ENCODE measurements at regions not wholly inside any gene's neighbourhood (a gene's known extent, or its start where the extent isn't known, plus 50 kb on each side); places are given as distances from the start of the nearest gene placed in this dataset.

GRCh38 chr3:132231633-132232032, 85.6 kb upstream of the ACP3 start:
- Mint-ChIP-seq H3K4me1 (no peaks in the 10 kb centered on the region), H3K9me3 (no peaks in the 10 kb centered on the region), H3K27ac (no peak overlapping the region), H3K27me3 (peaks cover 16% of the 10 kb centered on the region), H3K36me3 (ENCODE audit: low read depth) (no peaks in the 10 kb centered on the region), H3K4me3 (no peak overlapping the region)
- ChIA-PET CTCF (no interaction called here), POLR2A (no interaction called here)
- DNase-seq: no peak

GRCh38 chr3:132232231-132232792, 84.9 kb upstream of the ACP3 start:
- peaks cover 15% of the 10 kb centered on the region for H3K27me3 Mint-ChIP-seq
- H3K4me1 Mint-ChIP-seq: no peaks in the 10 kb centered on the region
- ChIA-PET POLR2A (no interaction called here), CTCF (no interaction called here)
- H3K4me3 Mint-ChIP-seq: no peak overlapping the region
- H3K9me3 Mint-ChIP-seq: no peaks in the 10 kb centered on the region
- no peak for DNase-seq
- no peaks in the 10 kb centered on the region for H3K36me3 Mint-ChIP-seq (ENCODE audit: low read depth)
- no peak overlapping the region for H3K27ac Mint-ChIP-seq

GRCh38 chr3:132236701-132237651, 80.2 kb upstream of the ACP3 start:
- no peaks in the 10 kb centered on the region for H3K9me3 Mint-ChIP-seq
- CTCF ChIA-PET: no interaction called here

DNA sequence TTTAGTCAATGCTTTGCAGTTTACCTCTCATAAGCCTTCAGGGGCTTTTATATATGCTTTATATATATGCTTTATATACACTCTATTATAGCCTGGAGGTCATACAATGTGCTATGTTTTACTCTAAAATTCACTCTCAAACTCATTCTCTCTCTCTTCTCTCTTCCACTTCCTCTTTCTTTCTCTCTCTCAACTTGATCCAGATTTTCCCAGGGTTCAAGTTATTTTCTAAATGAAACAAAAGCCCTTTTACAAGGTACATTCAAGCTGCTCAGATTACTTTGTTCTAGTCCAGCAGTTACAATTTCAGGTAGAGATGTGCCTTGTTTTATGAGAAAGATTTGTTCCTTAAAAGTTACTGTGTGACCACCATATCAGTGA, 79.6 kb upstream of the ACP3 start:
- Mint-ChIP-seq H3K36me3 (ENCODE audit: low read depth) (no peaks in the 10 kb centered on the region), H3K9me3 (no peaks in the 10 kb centered on the region), H3K4me3 (no peak overlapping the region), H3K27ac (no peak overlapping the region), H3K4me1 (no peaks in the 10 kb centered on the region), H3K27me3 (peaks cover 19% of the 10 kb centered on the region)
- CTCF ChIA-PET: no interaction called here
- POLR2A ChIA-PET: no interaction called here
- DNase-seq: no peak

More at GRCh38 chr3:132236701-132237651, 80.2 kb upstream of the ACP3 start:
- Mint-ChIP-seq H3K4me3 (no peak overlapping the region), H3K27ac (no peak overlapping the region), H3K4me1 (no peaks in the 10 kb centered on the region), H3K27me3 (peaks cover 19% of the 10 kb centered on the region), H3K36me3 (ENCODE audit: low read depth) (no peaks in the 10 kb centered on the region)
- DNase-seq: no peak
- POLR2A ChIA-PET: no interaction called here

DNA sequence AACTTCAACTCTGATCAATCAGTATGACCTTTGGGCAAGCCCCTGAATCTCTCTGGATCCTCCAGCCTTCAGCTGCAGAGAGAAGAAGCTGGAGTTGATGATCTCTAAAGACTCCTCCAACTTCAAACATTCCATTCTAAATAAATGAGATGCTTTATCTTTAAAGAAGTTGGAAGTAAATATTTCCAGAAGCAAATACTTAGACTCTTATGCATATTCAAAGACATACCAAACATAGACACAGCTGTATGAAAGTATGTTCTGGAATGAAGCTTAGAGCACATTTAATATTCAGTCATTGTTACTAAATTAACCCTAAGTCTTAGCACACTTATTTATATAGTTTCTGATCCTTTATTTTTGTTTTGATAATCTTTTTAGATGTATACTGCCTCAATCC, 77.6 kb upstream of the ACP3 start:
- Mint-ChIP-seq H3K4me3 (no peak overlapping the region), H3K9me3 (no peaks in the 10 kb centered on the region), H3K27me3 (peaks cover 19% of the 10 kb centered on the region), H3K4me1 (no peaks in the 10 kb centered on the region), H3K27ac (no peak overlapping the region), H3K36me3 (ENCODE audit: low read depth) (no peaks in the 10 kb centered on the region)
- no peak for DNase-seq
- ChIA-PET POLR2A (no interaction called here), CTCF (no interaction called here)

GRCh38 chr3:132241776-132242514, 75.3 kb upstream of the ACP3 start:
- ChIA-PET POLR2A (no interaction called here), CTCF (no interaction called here)
- Mint-ChIP-seq H3K9me3 (no peaks in the 10 kb centered on the region), H3K4me1 (no peaks in the 10 kb centered on the region), H3K36me3 (ENCODE audit: low read depth) (no peaks in the 10 kb centered on the region), H3K27ac (no peak overlapping the region), H3K4me3 (no peak overlapping the region), H3K27me3 (peaks cover 15% of the 10 kb centered on the region)
- no peak for DNase-seq

DNA sequence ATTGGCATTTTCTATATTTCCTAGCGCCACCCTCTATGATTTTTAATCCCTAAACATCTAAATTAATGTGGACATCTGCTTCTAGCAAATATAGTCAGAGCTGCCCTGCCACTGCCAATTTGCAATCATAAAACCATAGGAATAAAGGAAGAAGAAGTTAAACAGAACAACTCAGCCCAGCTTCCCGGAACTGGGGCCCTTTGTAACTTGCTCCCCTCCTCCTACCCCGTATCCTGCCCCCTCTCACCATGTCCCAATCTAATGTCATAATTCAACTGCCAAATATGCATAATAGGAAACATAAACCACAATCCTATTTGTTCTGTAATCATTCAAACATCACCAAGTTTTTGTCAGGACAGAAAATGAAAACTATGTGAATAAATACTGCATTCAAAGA, 74.4 kb upstream of the ACP3 start:
- Mint-ChIP-seq H3K4me1 (no peaks in the 10 kb centered on the region), H3K27me3 (peaks cover 17% of the 10 kb centered on the region), H3K9me3 (no peaks in the 10 kb centered on the region), H3K36me3 (ENCODE audit: low read depth) (no peaks in the 10 kb centered on the region), H3K27ac (no peak overlapping the region), H3K4me3 (no peak overlapping the region)
- ChIA-PET CTCF (no interaction called here), POLR2A (no interaction called here)
- no peak for DNase-seq

DNA sequence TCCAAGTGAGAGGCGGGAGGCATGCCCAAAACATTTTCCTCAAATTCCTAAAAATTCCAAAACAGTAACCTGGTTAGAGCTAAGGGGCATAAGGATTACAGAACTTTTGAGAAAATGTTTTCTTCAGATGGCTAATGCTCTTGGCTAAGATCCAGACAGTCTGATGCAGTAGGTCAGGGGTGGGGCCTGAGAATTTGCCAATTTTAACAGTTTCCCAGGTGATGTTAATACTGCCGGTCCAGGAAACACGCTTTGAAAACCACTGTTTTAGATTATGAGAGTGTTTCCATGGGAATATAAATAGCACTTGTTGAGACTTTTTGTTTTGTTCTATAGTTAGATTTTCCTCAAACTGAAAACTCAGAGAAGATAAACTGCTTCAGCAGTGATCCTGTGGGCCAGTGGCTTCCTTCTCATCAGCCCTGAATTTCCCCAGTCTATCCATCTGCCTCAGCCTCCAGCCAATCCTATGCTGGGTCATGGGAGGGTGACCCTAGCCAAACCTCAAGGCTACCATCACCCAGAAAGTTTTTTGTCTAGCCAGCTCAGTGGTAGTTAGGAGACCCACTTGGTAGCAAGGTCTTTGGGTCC, 71.6 kb upstream of the ACP3 start:
- H3K36me3 Mint-ChIP-seq (ENCODE audit: low read depth): no peaks in the 10 kb centered on the region
- H3K4me1 Mint-ChIP-seq: no peaks in the 10 kb centered on the region
- CTCF ChIA-PET: no interaction called here

GRCh38 chr3:132246212-132246611, 71.0 kb upstream of the ACP3 start:
- Mint-ChIP-seq H3K9me3 (no peaks in the 10 kb centered on the region), H3K27ac (no peak overlapping the region), H3K36me3 (ENCODE audit: low read depth) (no peaks in the 10 kb centered on the region), H3K27me3 (peaks cover 13% of the 10 kb centered on the region), H3K4me1 (no peaks in the 10 kb centered on the region), H3K4me3 (no peak overlapping the region)
- POLR2A ChIA-PET: no interaction called here
- CTCF ChIA-PET: no interaction called here
- DNase-seq: no peak

More for the DNA sequence above, 71.6 kb upstream of the ACP3 start:
- Mint-ChIP-seq H3K4me3 (no peak overlapping the region), H3K27me3 (peaks cover 13% of the 10 kb centered on the region), H3K27ac (no peak overlapping the region), H3K9me3 (no peaks in the 10 kb centered on the region)
- POLR2A ChIA-PET: no interaction called here
- DNase-seq: no peak

- ChIA-PET POLR2A (no interaction called here), CTCF (interaction anchor here (1.3 kb wide), 1 partner anchor 96 kb away, joined by 5 read pairs; no protein-coding TSS in a partner anchor)
- H3K9me3 Mint-ChIP-seq: no peaks in the 10 kb centered on the region
- H3K27ac Mint-ChIP-seq: no peak overlapping the region
- DNase-seq: no peak
- H3K27me3 Mint-ChIP-seq: peaks cover 14% of the 10 kb centered on the region
- no peaks in the 10 kb centered on the region for H3K4me1 Mint-ChIP-seq
- H3K36me3 Mint-ChIP-seq (ENCODE audit: low read depth): no peaks in the 10 kb centered on the region
- no peak overlapping the region for H3K4me3 Mint-ChIP-seq
Observed at GRCh38 chr3:132247211-132247610, 70.0 kb upstream of the ACP3 start.

DNA sequence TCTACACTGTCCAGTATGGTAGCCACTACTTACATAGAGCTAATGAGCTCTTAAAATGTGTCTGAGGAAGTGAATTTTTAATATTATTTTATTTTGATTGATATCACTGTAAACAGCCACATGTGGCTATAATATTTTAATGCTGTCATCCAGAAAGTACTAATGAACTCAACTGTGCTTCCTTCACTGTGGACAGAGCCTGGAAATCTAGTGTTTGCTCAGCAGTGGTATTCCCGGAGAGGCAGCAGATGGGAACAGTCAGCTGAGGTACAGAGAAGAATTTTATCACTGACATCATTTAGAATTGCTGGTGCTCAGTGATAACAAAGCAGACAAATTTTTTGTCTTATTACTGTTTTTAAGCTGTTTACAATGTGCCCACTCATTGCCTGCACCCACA, 68.7 kb upstream of the ACP3 start:
- ChIA-PET POLR2A (no interaction called here), CTCF (interaction anchor here (1.3 kb wide), 1 partner anchor 95 kb away, joined by 5 read pairs; no protein-coding TSS in a partner anchor)

DNA sequence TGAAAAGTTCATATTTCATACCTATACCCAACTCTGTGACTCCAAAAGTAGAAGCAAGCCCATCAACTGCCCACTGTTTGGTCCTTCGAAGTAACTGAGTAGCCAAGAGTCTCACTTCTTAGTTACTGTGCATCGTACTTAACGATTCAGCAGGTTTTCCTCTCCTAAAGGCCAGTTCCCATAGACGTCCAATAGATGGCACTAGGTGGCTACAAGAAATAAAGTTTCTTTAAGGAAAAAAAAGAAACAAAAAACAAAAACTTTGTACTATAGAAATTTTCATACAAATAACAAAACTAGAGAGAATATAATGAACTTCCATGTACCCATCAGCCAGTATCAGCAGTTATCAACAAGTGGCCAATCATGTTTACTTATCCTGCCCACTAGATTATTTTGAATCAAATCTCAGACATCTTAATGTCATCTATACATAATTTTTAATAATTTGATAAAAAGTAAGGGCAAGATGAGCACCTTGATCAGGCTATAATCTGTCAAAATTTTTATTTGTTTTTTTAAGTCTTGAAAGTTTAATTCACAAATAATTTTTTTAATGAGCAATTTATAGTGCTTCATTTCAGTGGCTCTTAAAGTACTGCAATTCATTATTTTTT, 63.8 kb upstream of the ACP3 start:
- no peaks in the 10 kb centered on the region for H3K36me3 Mint-ChIP-seq (ENCODE audit: low read depth)
- peaks cover 8% of the 10 kb centered on the region for H3K27me3 Mint-ChIP-seq
- H3K4me3 Mint-ChIP-seq: no peak overlapping the region
- no peaks in the 10 kb centered on the region for H3K9me3 Mint-ChIP-seq
- no peak overlapping the region for H3K27ac Mint-ChIP-seq
- CTCF ChIA-PET: interaction anchor here (1.0 to 1.3 kb wide), 2 partner anchors 26 to 90 kb away, joined by 4 to 5 read pairs; no protein-coding TSS in a partner anchor
- DNase-seq: no peak
- H3K4me1 Mint-ChIP-seq: no peaks in the 10 kb centered on the region
- POLR2A ChIA-PET: no interaction called here

More for the DNA sequence above, 68.7 kb upstream of the ACP3 start:
- H3K27ac Mint-ChIP-seq: no peak overlapping the region
- DNase-seq: no peak
- no peak overlapping the region for H3K4me3 Mint-ChIP-seq
- no peaks in the 10 kb centered on the region for H3K36me3 Mint-ChIP-seq (ENCODE audit: low read depth)
- H3K9me3 Mint-ChIP-seq: no peaks in the 10 kb centered on the region
- no peaks in the 10 kb centered on the region for H3K4me1 Mint-ChIP-seq
- peaks cover 14% of the 10 kb centered on the region for H3K27me3 Mint-ChIP-seq

Measured in activated CD4-positive, alpha-beta memory T cell treated with anti-CD3 and anti-CD28 coated beads, Interleukin-2, amount 10 ng/mL, durations not matched to agents 7 days and 5 days (primary cell).